ENCODE measurements at regions not wholly inside any gene's neighbourhood (a gene's known extent, or its start where the extent isn't known, plus 50 kb on each side); places are given as distances from the start of the nearest gene placed in this dataset.

DNA sequence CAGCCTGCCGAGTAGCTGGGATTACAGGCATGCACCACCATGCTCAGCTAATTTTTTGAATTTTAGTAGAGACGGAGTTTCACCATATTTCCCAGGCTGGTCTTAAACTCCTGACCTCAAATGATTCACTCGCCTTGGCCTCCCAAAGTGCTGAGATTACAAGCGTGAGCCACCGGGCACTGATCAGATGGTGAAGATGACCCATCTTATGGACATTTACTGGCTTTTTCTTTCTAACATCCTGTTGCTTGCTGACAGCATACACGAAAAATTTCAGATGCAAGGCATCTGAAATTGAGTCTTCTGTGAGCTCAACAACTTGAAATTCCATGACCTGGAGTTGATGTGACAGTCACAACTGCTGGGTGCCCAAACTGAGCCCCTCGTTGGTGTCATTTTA lies 859.5 kb upstream of the CNTNAP5 start:
- H3K27me3 Mint-ChIP-seq (ENCODE audit: low read depth, unreplicated experiment), result no peaks in the 10 kb centered on the region
- TF ChIP-seq, protein P1, sequence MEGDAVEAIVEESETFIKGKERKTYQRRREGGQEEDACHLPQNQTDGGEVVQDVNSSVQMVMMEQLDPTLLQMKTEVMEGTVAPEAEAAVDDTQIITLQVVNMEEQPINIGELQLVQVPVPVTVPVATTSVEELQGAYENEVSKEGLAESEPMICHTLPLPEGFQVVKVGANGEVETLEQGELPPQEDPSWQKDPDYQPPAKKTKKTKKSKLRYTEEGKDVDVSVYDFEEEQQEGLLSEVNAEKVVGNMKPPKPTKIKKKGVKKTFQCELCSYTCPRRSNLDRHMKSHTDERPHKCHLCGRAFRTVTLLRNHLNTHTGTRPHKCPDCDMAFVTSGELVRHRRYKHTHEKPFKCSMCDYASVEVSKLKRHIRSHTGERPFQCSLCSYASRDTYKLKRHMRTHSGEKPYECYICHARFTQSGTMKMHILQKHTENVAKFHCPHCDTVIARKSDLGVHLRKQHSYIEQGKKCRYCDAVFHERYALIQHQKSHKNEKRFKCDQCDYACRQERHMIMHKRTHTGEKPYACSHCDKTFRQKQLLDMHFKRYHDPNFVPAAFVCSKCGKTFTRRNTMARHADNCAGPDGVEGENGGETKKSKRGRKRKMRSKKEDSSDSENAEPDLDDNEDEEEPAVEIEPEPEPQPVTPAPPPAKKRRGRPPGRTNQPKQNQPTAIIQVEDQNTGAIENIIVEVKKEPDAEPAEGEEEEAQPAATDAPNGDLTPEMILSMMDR (IDR thresholded peaks at IDR 0.05; ENCODE audit: insufficient read depth, low read depth, low read length), result no peak
- TF ChIP-seq EZH2 (IDR thresholded peaks at IDR 0.05; ENCODE audit: insufficient read depth, low read length), result no peak
- H2AFZ ChIP-seq (ENCODE audit: low read depth, low read length), result no peak overlapping the region

DNA sequence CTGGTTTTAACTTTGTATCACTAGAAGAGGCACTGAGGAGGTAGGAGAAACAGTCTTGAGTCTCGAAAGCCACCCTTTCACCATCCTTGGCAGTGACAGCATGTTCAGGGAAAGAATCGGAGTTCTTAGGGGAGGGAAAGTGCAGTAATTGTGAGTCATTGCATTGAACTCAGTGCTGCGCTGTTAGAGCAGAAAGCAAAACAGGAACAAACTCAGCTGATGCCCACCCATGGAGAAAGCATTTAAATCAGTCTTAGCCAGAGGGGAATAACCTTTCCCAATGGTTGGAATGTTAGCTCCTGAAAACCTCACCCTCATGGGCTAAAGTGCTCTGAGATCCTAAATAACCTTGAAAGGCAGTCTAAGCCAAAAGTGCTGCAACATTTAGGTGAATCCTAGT lies 845.6 kb upstream of the CNTNAP5 start:
- FAIRE-seq (no peak), DNase-seq (ENCODE audit: low read depth) (no peak)
- no peaks in the 10 kb centered on the region for H4K20me1 ChIP-seq (ENCODE audit: insufficient read depth, low read length)
- H3K4me1 ChIP-seq (ENCODE audit: insufficient read depth, low read length), result no peaks in the 10 kb centered on the region
- H3K9ac ChIP-seq (ENCODE audit: low read length), result no peak overlapping the region
- peaks cover 6% of the 10 kb centered on the region for H3K9me3 Mint-ChIP-seq (ENCODE audit: unreplicated experiment)
- no peaks in the 10 kb centered on the region for H3K4me1 Mint-ChIP-seq (ENCODE audit: low read depth, unreplicated experiment)
- no peaks in the 10 kb centered on the region for H3K36me3 Mint-ChIP-seq (ENCODE audit: low read depth, unreplicated experiment)
- H3K79me2 ChIP-seq (ENCODE audit: insufficient read depth, low read length), result no peaks in the 10 kb centered on the region
- H3K4me3 ChIP-seq (ENCODE audit: insufficient read depth, low read depth, low read length), result no peak overlapping the region
- no peak for TF ChIP-seq EZH2 (IDR thresholded peaks at IDR 0.05; ENCODE audit: insufficient read depth, low read length)
- TF ChIP-seq, protein P1 (IDR thresholded peaks at IDR 0.05; ENCODE audit: insufficient read depth, low read depth, low read length), result no peak
- no peak overlapping the region for H2AFZ ChIP-seq (ENCODE audit: low read depth, low read length)
- no peak overlapping the region for H3K27ac Mint-ChIP-seq (ENCODE audit: unreplicated experiment)
- no peaks in the 10 kb centered on the region for H3K27me3 ChIP-seq (ENCODE audit: insufficient read depth, low read length)
- peak overlapping the region; percentile 14 for H3K4me2 ChIP-seq (ENCODE audit: low read length)
- no peaks in the 10 kb centered on the region for H3K9me3 ChIP-seq (ENCODE audit: insufficient read depth, low read depth, low read length)
- H3K4me3 Mint-ChIP-seq (ENCODE audit: unreplicated experiment), result no peak overlapping the region
- no peaks in the 10 kb centered on the region for H3K36me3 ChIP-seq (ENCODE audit: insufficient read depth, low read length)
- H3K27me3 Mint-ChIP-seq (ENCODE audit: low read depth, unreplicated experiment), result no peaks in the 10 kb centered on the region
- H3K27ac ChIP-seq (ENCODE audit: low read depth, low read length), result no peak overlapping the region

More for the DNA sequence above, 859.5 kb upstream of the CNTNAP5 start:
- DNase-seq (ENCODE audit: low read depth) (no peak), FAIRE-seq (no peak)
- Histone ChIP-seq H3K36me3 (ENCODE audit: insufficient read depth, low read length) (no peaks in the 10 kb centered on the region), H3K4me2 (ENCODE audit: low read length) (no peak overlapping the region), H3K4me3 (ENCODE audit: insufficient read depth, low read depth, low read length) (no peak overlapping the region), H3K9ac (ENCODE audit: low read length) (no peak overlapping the region), H3K27me3 (ENCODE audit: insufficient read depth, low read length) (no peaks in the 10 kb centered on the region), H3K27ac (ENCODE audit: low read depth, low read length) (no peak overlapping the region), H3K9me3 (ENCODE audit: insufficient read depth, low read depth, low read length) (no peaks in the 10 kb centered on the region), H3K4me1 (ENCODE audit: insufficient read depth, low read length) (no peaks in the 10 kb centered on the region), H3K79me2 (ENCODE audit: insufficient read depth, low read length) (no peaks in the 10 kb centered on the region), H4K20me1 (ENCODE audit: insufficient read depth, low read length) (no peaks in the 10 kb centered on the region)
- Mint-ChIP-seq H3K36me3 (ENCODE audit: low read depth, unreplicated experiment) (no peaks in the 10 kb centered on the region), H3K27ac (ENCODE audit: unreplicated experiment) (peak overlapping the region; percentile 48), H3K4me3 (ENCODE audit: unreplicated experiment) (no peak overlapping the region), H3K4me1 (ENCODE audit: low read depth, unreplicated experiment) (peaks cover 9% of the 10 kb centered on the region), H3K9me3 (ENCODE audit: unreplicated experiment) (peaks cover 2% of the 10 kb centered on the region)

DNA sequence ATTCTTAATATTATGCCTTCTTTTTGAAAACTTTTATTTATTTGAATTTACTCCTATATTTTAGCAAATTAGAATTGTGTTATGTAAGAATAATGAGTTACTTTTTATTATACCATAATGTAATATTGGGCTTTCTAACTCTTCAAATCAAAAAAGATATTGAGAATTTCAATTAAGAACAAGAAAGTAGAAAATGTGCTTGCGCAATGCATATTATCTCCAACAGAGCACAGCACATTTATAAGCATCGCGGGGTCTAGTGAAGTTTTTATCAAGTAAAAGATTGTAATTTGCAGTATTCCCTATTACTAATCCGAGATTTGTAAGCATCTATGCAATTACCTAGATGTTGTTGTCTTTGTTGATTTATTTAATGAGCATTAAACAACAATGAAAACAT lies 829.1 kb upstream of the CNTNAP5 start:
- H3K27ac Mint-ChIP-seq (ENCODE audit: unreplicated experiment), result no peak overlapping the region
- H3K4me3 ChIP-seq (ENCODE audit: insufficient read depth, low read depth, low read length), result no peak overlapping the region
- H3K36me3 Mint-ChIP-seq (ENCODE audit: low read depth, unreplicated experiment), result no peaks in the 10 kb centered on the region
- H4K20me1 ChIP-seq (ENCODE audit: insufficient read depth, low read length), result no peaks in the 10 kb centered on the region
- H3K27me3 ChIP-seq (ENCODE audit: insufficient read depth, low read length), result no peaks in the 10 kb centered on the region
- H3K9me3 ChIP-seq (ENCODE audit: insufficient read depth, low read depth, low read length), result no peaks in the 10 kb centered on the region
- H2AFZ ChIP-seq (ENCODE audit: low read depth, low read length), result no peak overlapping the region
- H3K9me3 Mint-ChIP-seq (ENCODE audit: unreplicated experiment), result no peaks in the 10 kb centered on the region
- no peaks in the 10 kb centered on the region for H3K27me3 Mint-ChIP-seq (ENCODE audit: low read depth, unreplicated experiment)
- no peak overlapping the region for H3K4me2 ChIP-seq (ENCODE audit: low read length)
- no peak overlapping the region for H3K9ac ChIP-seq (ENCODE audit: low read length)
- FAIRE-seq (no peak), DNase-seq (ENCODE audit: low read depth) (no peak)
- no peaks in the 10 kb centered on the region for H3K4me1 ChIP-seq (ENCODE audit: insufficient read depth, low read length)
- no peaks in the 10 kb centered on the region for H3K36me3 ChIP-seq (ENCODE audit: insufficient read depth, low read length)
- H3K4me3 Mint-ChIP-seq (ENCODE audit: unreplicated experiment), result no peak overlapping the region
- no peaks in the 10 kb centered on the region for H3K4me1 Mint-ChIP-seq (ENCODE audit: low read depth, unreplicated experiment)
- no peaks in the 10 kb centered on the region for H3K79me2 ChIP-seq (ENCODE audit: insufficient read depth, low read length)
- H3K27ac ChIP-seq (ENCODE audit: low read depth, low read length), result no peak overlapping the region
- TF ChIP-seq, protein P1 (IDR thresholded peaks at IDR 0.05; ENCODE audit: insufficient read depth, low read depth, low read length), result no peak
